GM18507 (cell line): ENCODE measurements at regions not wholly inside any gene's neighbourhood (a gene's known extent, or its start where the extent isn't known, plus 50 kb on each side); places are given as distances from the start of the nearest gene placed in this dataset.
"Not testable (repeated sequence)": the region's sequence is repeated elsewhere in the genome, so short reads cannot be mapped to it uniquely, and the experiment has no call there.

ENCODE experiments used
- DNase-seq: peaks from one replicate; pipeline ENCODE4 v3.0.0; 2011; ENCODE audit warnings: low read depth; ENCODE audit not compliant: insufficient read length; ENCODE audit errors: extremely low spot score
- FAIRE-seq: peaks from 2 replicates; lab custom pipeline; 2011; peaks lifted over from hg19 to GRCh38; lab: Jason Lieb, UNC

DNA sequence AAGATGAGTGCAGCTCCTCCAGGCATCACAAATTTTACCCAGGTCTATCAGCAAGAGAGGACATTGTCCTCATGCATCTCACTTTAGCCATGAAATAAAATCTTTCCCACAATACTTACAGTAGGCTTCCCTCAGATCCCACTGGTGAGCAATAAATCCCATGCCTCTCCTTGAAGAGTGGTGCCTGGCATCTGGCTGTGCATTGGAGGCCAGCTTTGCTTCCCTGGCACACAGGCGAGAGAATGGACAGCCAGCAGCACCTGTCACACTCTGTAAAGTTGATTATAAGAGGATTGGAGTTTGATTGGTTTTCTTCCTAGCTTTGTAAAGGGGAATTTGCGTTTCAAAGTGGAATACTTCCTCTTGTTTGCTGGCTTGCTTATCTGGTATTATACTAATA lies 1153.9 kb downstream of the AACS start:
- FAIRE-seq (no peak), DNase-seq (no peak)

DNA sequence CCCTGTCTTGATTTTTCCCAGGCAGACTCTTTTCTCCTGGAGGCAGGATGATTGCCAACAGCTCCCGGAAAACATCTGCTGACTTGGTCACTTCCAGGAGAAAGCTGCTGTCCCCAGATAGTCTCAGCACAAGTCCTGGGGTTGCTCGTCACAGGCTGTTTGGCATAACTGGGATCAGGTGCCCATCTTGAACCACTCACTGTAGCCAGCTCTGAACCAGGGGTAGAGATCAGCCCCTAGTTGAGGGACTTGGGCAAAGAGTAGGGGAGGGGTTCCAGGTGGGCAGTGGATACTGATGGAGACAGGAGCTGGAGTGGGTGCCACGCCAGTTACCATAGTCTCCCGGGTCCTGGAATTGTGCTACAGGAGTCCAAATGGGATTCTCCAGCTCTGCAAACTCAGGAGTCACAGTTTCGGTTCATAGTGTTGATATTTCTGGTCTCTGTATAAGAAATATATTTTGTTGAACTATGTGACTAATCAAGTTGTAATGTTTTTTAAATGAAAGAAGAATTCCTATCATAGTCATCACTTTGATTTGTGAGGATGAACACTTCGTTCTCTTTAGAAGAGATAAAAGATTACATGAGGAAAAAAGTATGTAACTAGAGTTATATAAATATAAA lies 1154.5 kb downstream of the AACS start:
- FAIRE-seq (no peak), DNase-seq (no peak)

DNA sequence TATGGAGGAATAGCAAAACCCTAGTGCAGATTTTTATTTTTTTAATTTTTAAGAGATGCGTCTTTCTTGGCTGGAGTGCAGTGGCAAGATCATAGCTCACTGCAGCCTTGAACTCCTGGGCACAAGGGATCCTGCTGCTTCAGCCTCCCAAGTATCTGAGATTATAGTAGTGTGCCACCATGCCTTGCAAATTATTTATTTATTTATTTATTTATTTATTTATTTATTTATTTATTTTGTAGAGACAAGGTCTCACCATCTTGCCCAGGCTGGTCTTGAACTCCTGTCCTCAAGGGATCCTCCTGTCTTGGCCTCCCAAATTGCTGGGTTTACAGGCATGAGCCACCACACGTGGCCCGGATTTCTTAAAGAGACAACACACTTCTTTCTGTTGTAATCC lies 1158.8 kb downstream of the AACS start:
- DNase-seq (no peak), FAIRE-seq (no peak)

DNA sequence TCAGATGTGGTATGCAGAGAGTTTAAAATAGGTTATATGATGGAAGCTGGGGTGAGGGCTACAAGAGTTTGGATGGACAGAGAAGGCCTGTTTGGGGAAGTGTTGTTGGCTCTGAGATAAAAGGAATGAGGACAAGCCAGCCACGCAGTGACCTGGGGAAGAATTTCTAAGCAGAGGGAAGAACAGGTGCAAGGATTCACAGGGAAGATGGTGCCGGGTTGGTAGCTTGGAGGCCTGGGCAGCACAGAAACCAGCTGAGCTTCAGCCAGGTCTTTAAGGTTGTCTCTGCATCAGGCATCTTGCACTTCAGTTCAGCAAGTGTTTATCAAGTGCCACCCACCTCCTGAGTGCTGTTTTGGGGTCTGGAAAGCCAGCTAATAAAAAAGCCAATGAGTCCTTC lies 1163.7 kb downstream of the AACS start:
- FAIRE-seq (no peak), DNase-seq (no peak)

DNA sequence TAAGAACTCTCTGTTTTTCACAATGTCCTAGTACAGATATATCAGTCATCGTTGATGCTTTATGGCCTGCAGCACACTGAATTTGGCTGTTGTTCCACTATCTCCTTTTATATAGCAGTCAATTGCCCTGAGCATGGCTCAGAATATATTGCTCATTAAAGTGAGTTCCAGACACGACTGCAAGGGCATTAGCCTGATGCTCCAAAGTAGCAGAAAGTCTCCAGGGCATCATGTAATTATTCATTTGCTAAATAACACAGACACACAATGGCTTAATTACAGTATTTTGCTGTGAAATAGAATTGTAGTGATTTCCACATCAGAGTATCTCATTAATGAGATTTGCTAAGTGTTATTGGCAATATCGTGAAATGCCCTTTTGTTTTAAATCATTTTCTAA lies 1167.5 kb downstream of the AACS start:
- FAIRE-seq (no peak), DNase-seq (no peak)

DNA sequence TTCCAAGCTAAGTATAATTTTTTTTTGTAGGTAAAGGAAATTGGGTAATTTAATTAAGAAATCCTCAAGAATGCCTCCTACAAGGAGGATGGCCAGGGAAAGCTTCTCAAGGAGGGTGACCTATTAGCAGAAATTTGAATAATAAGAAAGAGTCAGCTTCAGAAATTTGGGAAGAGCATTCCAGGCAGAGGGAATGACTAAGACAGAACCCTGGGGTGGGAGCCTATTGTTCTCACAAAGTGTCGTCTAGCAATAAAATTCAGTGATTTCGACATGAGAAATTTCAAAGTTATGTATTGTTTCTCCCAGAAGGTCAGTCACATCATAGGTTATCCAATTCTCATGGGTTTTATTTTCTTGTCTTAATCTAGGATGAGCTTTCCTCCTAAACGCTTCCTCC lies 1168.4 kb downstream of the AACS start:
- no peak for FAIRE-seq

DNA sequence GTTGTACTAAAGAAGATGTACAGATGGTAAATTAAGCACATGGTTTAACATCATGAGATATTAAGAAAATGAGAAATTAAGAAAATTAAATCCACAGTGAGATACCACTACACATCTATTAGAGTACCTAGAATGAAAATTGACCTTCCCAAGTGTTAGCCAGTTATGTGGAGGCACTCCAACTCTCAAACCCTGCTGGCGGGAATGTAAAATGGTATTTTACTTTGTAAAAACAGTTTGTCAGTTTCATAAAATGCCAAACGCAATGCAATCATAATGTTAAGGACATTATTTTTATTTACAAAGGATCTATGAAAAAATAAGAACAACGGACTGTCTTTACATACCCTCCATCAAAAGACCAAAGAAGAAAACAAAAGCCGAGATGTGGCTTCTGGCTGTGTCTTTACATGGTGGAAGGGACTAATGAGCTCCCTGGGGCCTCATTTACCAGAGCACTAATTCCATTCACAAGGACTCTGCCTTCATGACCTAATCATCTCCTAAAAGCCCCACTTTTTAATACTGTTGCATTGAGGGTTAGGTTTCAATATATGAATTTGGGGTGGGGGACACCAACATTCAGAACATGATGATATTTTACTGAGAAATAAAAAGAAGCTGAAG lies 1178.7 kb downstream of the AACS start:
- FAIRE-seq (no peak), DNase-seq (no peak)

More for the DNA sequence above, 1168.4 kb downstream of the AACS start:
- no peak for DNase-seq

DNA sequence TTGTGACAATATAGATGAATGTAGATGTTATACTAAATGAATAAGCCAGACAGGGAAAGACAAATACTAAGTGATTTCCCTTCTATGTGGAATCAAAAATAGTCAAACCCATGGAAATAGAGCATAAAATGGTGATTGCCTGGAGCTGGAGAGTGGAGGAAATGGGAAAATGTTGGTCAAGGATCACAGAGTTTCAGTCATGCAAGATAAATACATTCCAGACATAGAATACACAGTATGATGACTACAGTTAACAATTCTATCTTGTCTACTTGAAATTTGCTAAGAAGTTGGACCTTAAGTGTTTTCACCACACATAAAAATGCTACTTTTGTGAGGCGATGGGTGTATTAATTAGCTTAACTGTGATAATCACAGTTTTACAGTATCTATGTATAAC lies 1182.7 kb downstream of the AACS start:
- no peak for DNase-seq
- FAIRE-seq: no peak

DNA sequence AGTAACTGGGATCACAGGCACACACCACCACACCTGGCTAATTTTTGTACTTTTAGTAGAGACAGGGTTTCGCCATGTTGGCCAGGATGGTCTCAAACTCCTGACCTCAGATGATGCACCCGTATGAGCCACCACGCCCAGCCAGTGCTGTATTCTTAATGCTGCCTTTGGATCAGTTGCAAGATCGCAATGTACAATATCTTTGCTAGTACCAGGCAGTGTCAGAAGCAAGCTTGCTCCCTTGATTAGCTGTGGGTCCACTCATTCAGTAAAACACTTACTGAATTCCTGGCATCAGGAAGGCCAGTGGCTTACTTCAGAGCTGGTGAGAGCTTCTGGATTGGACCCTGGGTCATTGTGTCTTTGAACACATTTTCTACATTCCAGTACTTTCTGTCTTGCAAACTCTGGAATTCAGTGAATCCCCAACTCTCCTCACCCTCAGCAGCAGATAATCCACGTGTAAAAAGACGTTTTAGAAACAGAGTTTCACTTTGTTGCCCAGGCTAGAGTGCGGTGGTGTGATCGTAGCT lies 1183.7 kb downstream of the AACS start:
- FAIRE-seq: no peak

DNA sequence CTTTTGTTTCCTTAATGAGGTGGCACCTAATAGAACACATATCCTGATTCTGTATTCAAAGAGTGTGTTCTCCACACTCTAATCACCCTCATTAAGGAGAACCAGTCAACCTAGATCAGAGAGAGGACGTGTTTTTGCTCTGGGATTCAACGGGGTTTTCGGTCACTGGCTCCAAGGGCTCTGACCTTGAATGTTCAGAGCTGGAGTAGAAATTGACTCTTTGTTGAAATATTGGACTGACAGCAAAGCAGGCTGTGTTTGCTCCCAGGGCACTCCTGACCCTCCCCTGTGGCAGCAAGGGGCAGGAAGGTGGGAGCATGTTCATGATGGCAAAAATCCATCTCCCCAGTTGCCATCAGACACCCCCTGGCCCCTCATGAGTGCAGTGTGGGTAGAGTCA lies 1193.0 kb downstream of the AACS start:
- no peak for DNase-seq
- no peak for FAIRE-seq

More for the DNA sequence above, 1183.7 kb downstream of the AACS start:
- no peak for DNase-seq

DNA sequence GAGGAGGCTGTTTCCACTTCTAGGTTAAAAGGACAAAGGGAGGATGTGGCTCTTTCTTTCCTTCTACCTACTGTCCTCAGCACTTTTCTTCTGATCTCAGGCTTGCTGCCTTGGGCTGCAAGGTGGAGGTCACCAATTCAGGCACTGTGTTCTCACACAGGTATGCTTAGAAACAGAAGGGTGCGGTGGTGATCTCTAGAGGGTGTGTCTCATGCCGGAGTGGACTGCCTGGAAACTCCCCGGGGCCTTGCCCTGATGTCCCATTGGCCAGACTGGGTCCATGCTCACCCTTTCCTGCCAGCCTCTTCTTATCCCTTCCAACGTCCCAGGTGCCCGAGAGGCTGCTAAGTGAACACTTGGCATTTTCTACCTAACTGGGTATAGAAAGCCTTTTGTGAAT lies 1197.6 kb downstream of the AACS start:
- FAIRE-seq (no peak), DNase-seq (no peak)

DNA sequence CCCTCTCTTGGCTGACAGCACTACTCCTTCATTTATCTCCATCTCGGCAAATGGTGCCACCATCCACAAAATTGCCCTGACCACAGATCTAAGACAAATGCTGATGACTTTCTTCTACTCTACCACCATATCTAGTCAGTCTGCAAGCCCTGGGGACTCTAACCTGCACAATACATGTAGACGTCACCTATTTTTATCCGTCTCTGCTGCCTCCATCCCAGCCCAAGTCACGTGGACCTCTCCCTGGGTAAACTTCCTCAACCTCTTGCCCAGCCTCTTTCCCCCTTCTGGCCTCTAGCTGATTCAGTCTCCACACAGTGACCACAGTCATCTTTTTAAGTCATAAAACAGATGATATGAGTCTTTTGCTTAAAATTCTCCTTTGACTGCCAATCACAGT lies 1203.0 kb downstream of the AACS start:
- DNase-seq: no peak
- no peak for FAIRE-seq

DNA sequence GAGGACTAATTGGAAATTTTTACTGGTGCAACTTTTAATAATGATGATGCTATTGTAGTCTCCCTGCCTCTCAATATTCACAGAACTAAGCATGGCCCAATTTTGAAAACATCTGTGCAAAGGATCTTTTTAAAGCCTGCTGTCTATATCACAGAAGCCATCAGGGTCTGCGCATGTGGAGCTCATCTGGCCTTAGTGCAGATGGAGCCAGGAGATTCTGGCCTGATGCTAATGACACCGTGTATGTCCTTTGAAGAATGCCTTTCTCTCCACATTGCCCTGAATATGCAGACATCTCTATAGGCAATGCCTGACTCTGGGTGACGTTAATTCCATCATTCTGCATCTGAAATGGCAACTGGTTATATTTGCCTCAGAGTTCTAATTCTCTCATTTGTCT lies 1205.9 kb downstream of the AACS start:
- DNase-seq (no peak), FAIRE-seq (no peak)

DNA sequence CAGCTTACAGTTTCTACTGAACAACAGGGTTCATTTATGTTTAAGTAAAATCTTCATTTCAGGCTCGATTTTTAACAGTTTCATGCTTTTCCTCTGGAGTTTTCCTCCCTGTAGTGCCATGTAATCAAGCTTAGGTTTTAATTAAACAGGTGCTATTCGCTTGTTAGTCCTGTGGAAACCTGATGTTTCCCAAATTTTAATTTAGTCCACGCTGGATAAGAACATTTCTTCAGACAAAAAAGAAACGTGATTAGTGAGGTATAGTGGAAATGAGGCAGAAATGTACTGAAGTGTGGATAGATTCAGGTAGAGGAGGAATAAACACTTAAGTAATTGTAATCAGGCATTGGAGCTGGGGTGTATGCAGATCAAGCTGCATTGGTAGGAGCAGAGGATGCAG lies 1217.5 kb downstream of the AACS start:
- FAIRE-seq (no peak), DNase-seq (no peak)

DNA sequence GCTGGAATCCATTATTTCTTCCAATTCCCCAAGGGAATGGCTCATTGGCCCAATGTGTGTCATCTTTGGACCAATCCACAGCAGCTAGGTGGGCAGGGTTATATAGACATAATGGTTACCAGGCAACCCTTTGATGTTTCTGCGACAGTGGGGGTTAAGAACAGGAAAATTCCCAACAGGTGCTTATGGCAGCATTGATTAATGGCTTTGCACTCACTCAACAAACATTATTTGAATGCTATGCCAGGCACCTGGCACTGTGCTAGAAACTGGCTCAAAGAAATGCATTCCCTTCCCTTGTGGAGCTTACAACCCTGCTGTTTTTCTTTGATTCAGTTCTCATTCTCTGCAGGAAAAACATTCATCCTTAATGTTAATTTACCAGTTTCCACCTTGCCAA lies 1221.0 kb downstream of the AACS start:
- DNase-seq (no peak), FAIRE-seq (no peak)

DNA sequence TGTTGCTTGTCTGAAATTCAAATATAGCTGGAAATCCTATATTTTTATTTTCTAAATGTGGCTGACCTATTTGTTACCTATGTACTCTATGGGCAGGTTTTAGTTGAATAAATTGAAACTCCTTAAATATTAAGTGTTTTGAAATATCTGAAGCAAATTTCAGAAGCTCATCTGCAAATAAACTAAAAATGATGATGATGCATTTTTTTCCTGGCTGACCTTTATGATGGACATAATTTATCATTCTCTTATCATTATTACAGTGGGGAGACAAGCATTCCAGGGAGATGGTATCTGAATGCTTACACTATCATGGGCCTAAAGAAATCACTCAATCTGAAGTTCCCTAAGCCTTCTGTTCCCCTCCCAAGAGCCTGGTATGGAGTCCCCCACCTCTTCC lies 1225.2 kb downstream of the AACS start:
- DNase-seq: no peak
- no peak for FAIRE-seq

DNA sequence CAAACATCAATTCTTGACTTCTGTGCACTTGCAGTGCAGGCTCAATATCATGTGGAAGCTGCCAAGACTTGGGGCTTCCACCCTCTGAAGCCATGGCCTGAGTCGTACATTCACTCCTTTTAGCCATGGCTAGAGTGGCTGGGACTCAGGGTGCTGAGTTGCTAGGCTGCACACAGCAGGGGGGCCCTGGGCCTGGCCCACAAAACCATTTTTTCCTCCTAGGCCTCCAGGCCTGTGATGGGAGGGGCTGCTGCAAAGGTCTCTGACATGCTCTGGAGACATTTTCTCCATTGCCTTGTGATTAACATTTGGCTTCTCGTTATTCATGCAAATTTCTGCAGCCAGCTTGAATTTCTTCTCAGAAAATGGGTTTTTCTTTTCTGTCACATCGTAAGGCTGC lies 1226.8 kb downstream of the AACS start:
- FAIRE-seq, DNase-seq: not testable (repeated sequence)

DNA sequence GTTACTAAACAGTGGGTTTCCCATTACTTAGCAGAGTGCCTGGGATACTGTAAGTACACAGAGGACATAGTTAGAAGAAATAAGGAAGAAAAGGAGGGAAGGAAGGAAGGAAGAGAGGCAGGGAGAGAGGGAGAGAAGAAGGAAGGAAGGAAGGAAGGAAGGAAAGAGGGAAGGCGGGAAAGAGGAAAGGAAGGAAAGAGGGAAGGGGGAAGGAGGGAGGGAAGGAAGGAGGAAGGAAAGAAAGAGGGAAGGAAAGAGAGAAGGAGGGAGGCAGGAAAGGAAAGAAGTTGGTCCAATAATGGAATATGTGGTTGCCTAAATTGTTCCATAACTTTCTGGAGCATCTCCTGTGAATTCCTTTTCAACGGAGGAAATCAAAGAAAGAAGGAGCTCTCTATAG lies 1230.4 kb downstream of the AACS start:
- no peak for FAIRE-seq
- DNase-seq: no peak

DNA sequence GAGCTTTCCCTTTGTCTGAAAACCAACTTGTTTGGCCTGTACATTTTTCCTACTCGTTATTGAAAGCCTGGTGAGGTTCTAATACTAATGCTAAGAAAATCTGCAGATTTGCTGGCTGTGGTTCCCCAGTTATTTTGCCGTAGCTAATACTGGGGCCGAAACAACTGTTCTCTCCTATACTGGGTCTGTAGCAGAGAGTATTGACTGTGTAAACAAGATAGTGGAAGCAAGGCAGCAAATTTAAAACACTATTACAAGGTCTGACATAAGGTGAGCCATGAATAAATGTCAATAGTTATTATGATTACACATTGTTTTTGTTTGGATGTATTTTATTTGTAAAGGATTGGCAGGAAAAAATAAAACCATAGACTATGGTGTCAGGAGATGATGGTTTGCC lies 1244.0 kb downstream of the AACS start:
- DNase-seq (no peak), FAIRE-seq (no peak)

DNA sequence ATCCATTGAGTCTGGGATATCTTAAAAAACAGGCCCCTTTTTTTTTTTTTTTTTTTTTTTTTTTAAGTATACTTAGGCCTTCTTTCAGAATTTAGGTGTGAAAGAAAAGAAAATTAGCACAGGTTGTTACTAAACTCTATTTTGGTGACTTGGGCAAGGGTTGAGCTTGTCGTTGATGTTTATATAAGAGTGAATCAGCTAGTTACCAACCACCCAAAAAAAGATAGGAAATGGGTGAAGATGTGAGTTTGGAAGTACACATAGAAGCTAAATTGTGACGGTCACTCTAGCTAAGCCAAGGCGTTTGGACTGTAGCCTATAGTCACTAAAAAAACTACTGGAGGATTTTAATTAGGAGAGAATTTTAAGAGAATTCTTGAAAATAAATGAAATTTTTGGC lies 1247.2 kb downstream of the AACS start:
- FAIRE-seq (no peak), DNase-seq (no peak)

DNA sequence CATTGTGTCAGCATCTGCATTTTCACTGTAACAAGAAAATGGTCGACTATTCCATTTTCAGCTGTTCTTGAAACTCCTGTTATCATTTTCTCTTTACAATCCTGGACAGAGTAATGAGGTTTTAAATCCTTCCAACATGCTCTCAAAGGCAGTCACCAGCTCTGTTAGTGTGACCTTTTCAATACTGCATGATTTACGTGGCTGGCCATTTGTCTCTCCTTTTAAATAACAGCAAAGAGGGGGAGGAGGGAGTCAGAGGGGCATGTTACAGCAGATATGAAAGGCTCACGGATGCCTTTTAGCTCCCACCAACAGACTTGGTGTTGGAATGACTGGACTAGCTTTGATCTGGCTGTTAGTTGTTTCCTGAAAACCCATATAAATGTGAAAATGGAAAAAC lies 1251.2 kb downstream of the AACS start:
- DNase-seq (no peak), FAIRE-seq (no peak)
